ENCODE measurements at regions not wholly inside any gene's neighbourhood (a gene's known extent, or its start where the extent isn't known, plus 50 kb on each side); places are given as distances from the start of the nearest gene placed in this dataset.

DNA sequence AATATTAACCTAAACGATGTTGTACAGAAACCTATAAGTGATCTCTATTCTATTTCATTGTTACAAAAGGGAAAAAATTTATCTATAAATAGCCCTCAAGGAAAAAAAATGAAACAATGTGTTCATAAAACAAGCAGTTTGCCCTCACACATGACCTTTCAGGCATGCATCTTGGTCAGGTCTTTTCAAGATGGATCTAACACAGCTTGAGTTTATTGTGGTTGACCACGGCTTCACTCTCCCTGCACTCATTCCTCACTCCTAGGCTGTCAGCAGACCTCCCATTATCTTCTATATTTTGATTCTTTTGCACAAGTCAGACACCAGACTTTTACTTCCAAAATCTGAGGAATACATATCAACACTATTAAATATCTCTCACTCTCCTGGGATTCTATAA, 544.3 kb downstream of the KCNT2 start:
- Histone ChIP-seq H3K9me3 (ENCODE audit: low read length) (no peaks in the 10 kb centered on the region), H3K27me3 (ENCODE audit: insufficient read depth, low read length) (no peaks in the 10 kb centered on the region), H3K4me2 (ENCODE audit: low read length) (no peak overlapping the region), H3K27ac (ENCODE audit: low read depth, low read length, poor library complexity, severe bottlenecking) (no peak overlapping the region), H3K4me1 (ENCODE audit: insufficient read depth, low read length, severe bottlenecking) (no peaks in the 10 kb centered on the region), H3K9ac (ENCODE audit: low read length) (no peak overlapping the region), H3F3A (ENCODE audit: insufficient read depth, low read length) (no peaks in the 10 kb centered on the region), H3K9me2 (ENCODE audit: low read depth, low read length) (no peaks in the 10 kb centered on the region), H3K36me3 (ENCODE audit: insufficient read depth, low read length) (no peaks in the 10 kb centered on the region), H3K79me2 (ENCODE audit: insufficient read depth, low read length) (no peaks in the 10 kb centered on the region), H2AFZ (ENCODE audit: low read length) (no peak overlapping the region), H4K20me1 (ENCODE audit: insufficient read depth, low read length) (no peaks in the 10 kb centered on the region), H3K4me3 (ENCODE audit: low read depth, low read length, poor library complexity, severe bottlenecking) (no peak overlapping the region)
- TF ChIP-seq EZH2 (IDR thresholded peaks at IDR 0.05; ENCODE audit: borderline replicate concordance, low read length), result no peak
- TF ChIP-seq, protein P1, sequence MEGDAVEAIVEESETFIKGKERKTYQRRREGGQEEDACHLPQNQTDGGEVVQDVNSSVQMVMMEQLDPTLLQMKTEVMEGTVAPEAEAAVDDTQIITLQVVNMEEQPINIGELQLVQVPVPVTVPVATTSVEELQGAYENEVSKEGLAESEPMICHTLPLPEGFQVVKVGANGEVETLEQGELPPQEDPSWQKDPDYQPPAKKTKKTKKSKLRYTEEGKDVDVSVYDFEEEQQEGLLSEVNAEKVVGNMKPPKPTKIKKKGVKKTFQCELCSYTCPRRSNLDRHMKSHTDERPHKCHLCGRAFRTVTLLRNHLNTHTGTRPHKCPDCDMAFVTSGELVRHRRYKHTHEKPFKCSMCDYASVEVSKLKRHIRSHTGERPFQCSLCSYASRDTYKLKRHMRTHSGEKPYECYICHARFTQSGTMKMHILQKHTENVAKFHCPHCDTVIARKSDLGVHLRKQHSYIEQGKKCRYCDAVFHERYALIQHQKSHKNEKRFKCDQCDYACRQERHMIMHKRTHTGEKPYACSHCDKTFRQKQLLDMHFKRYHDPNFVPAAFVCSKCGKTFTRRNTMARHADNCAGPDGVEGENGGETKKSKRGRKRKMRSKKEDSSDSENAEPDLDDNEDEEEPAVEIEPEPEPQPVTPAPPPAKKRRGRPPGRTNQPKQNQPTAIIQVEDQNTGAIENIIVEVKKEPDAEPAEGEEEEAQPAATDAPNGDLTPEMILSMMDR (IDR thresholded peaks at IDR 0.05; ENCODE audit: low read length), result no peak

DNA sequence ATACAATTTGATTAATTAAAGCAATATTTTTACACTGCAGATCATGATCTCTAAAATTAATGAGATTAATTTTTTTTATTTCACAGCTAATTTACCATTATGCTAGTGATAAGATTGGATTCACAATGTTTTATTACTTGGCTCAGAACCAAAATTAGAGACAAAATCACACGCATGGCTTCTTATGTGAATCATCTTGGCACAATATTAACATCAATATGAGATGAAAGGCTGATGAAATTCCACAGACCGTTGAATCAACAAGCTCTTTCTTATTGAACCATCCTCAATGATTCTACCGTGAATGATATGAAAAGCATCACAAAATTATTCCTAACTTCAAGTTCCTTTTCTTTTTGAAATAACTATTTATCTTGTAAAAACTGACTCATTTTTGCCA, 544.9 kb downstream of the KCNT2 start:
- Histone ChIP-seq H3K36me3 (ENCODE audit: insufficient read depth, low read length) (no peaks in the 10 kb centered on the region), H3K4me2 (ENCODE audit: low read length) (no peak overlapping the region), H3K4me1 (ENCODE audit: insufficient read depth, low read length, severe bottlenecking) (no peaks in the 10 kb centered on the region), H3K9me3 (ENCODE audit: low read length) (no peaks in the 10 kb centered on the region), H2AFZ (ENCODE audit: low read length) (no peak overlapping the region), H3K4me3 (ENCODE audit: low read depth, low read length, poor library complexity, severe bottlenecking) (no peak overlapping the region), H3K27me3 (ENCODE audit: insufficient read depth, low read length) (no peaks in the 10 kb centered on the region), H3K27ac (ENCODE audit: low read depth, low read length, poor library complexity, severe bottlenecking) (no peak overlapping the region), H3K9me2 (ENCODE audit: low read depth, low read length) (no peaks in the 10 kb centered on the region), H3F3A (ENCODE audit: insufficient read depth, low read length) (no peaks in the 10 kb centered on the region), H3K79me2 (ENCODE audit: insufficient read depth, low read length) (no peaks in the 10 kb centered on the region), H4K20me1 (ENCODE audit: insufficient read depth, low read length) (no peaks in the 10 kb centered on the region), H3K9ac (ENCODE audit: low read length) (no peak overlapping the region)
- TF ChIP-seq, protein P1 (IDR thresholded peaks at IDR 0.05; ENCODE audit: low read length), result no peak
- no peak for TF ChIP-seq EZH2 (IDR thresholded peaks at IDR 0.05; ENCODE audit: borderline replicate concordance, low read length)

DNA sequence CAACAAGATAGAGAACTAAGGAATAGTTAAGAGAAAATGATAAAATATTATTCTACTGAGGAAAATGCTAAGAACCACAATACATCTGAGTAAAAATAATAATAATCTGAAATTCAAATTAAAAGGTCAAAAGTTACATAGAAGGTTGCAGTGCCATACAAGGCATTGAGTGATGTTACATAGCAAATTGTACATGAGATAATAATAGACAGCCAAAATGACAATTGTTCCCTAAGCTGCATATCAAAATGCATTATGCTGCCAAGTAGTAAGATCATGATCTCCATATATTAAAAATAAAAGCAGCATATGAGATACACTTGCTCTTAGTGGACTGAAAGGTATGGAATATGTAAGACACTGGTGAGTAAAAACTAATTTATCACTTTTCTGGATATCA, 547.7 kb downstream of the KCNT2 start:
- H3K4me1 ChIP-seq (ENCODE audit: insufficient read depth, low read length, severe bottlenecking), result no peaks in the 10 kb centered on the region
- H3K9me3 ChIP-seq (ENCODE audit: low read length), result no peaks in the 10 kb centered on the region
- H3K9me2 ChIP-seq (ENCODE audit: low read depth, low read length), result no peaks in the 10 kb centered on the region
- no peak overlapping the region for H3K9ac ChIP-seq (ENCODE audit: low read length)
- no peaks in the 10 kb centered on the region for H3K36me3 ChIP-seq (ENCODE audit: insufficient read depth, low read length)
- no peaks in the 10 kb centered on the region for H3K27me3 ChIP-seq (ENCODE audit: insufficient read depth, low read length)
- no peak for TF ChIP-seq EZH2 (IDR thresholded peaks at IDR 0.05; ENCODE audit: borderline replicate concordance, low read length)
- TF ChIP-seq, protein P1 (IDR thresholded peaks at IDR 0.05; ENCODE audit: low read length), result no peak
- H2AFZ ChIP-seq (ENCODE audit: low read length), result no peak overlapping the region
- no peak overlapping the region for H3K4me3 ChIP-seq (ENCODE audit: low read depth, low read length, poor library complexity, severe bottlenecking)
- H3F3A ChIP-seq (ENCODE audit: insufficient read depth, low read length), result no peaks in the 10 kb centered on the region
- no peak overlapping the region for H3K27ac ChIP-seq (ENCODE audit: low read depth, low read length, poor library complexity, severe bottlenecking)
- no peak overlapping the region for H3K4me2 ChIP-seq (ENCODE audit: low read length)
- no peaks in the 10 kb centered on the region for H4K20me1 ChIP-seq (ENCODE audit: insufficient read depth, low read length)
- H3K79me2 ChIP-seq (ENCODE audit: insufficient read depth, low read length), result no peaks in the 10 kb centered on the region
